GM23338 (cell line): ENCODE measurements at regions not wholly inside any gene's neighbourhood (a gene's known extent, or its start where the extent isn't known, plus 50 kb on each side); places are given as distances from the start of the nearest gene placed in this dataset.

ENCODE experiments used
- EZH2 ChIP-seq: fragments of 200-600 bp; sonication (generic); IDR thresholded peaks from one replicate; pipeline ENCODE4 v1.8.0; 2017; ENCODE audit warnings: antibody characterized with exemption, mild to moderate bottlenecking, low read depth; ENCODE audit not compliant: unreplicated experiment
- EZH2phosphoT487 ChIP-seq: fragments of 200-600 bp; sonication (generic); IDR thresholded peaks from one replicate; pipeline ENCODE4 v1.8.1; 2018; ENCODE audit warnings: antibody characterized with exemption; ENCODE audit not compliant: unreplicated experiment
- JUNB ChIP-seq: IDR thresholded peaks from one replicate; pipeline ENCODE4 v1.6.1; 2016; ENCODE audit warnings: antibody characterized with exemption; ENCODE audit not compliant: unreplicated experiment
- NANOG ChIP-seq: IDR thresholded peaks from 2 replicates; pipeline ENCODE4 v1.6.1; 2016; ENCODE audit warnings: antibody characterized with exemption, borderline replicate concordance
- POLR2AphosphoS5 ChIP-seq: IDR thresholded peaks from 2 replicates; pipeline ENCODE4 v1.6.1; 2016; ENCODE audit warnings: antibody characterized with exemption, low read depth
- STAT1 ChIP-seq: IDR thresholded peaks from one replicate; pipeline ENCODE4 v1.6.1; 2016; ENCODE audit warnings: antibody characterized with exemption; ENCODE audit not compliant: unreplicated experiment
- TF ChIP-seq, protein P1 (sequence below): IDR thresholded peaks from one replicate; pipeline ENCODE4 v1.6.1; 2018; ENCODE audit warnings: antibody characterized with exemption; ENCODE audit not compliant: unreplicated experiment
- TF ChIP-seq, protein P2 (sequence below), 2 experiments: fragments of 200-600 bp in 1 of 2; sonication (generic) in 1 of 2; conservative IDR thresholded peaks; 2 replicates each; pipeline versions ENCODE4 v1.5.1 to v1.6.1; 2016 to 2017; ENCODE audit warnings: antibody characterized with exemption in 2 of 2, low read depth in 2 of 2, mild to moderate bottlenecking in 2 of 2, moderate library complexity in 1 of 2
- TF ChIP-seq, protein P3 (sequence below): IDR thresholded peaks from 2 replicates; pipeline ENCODE4 v1.6.1; 2016; ENCODE audit warnings: antibody characterized with exemption

DNA sequence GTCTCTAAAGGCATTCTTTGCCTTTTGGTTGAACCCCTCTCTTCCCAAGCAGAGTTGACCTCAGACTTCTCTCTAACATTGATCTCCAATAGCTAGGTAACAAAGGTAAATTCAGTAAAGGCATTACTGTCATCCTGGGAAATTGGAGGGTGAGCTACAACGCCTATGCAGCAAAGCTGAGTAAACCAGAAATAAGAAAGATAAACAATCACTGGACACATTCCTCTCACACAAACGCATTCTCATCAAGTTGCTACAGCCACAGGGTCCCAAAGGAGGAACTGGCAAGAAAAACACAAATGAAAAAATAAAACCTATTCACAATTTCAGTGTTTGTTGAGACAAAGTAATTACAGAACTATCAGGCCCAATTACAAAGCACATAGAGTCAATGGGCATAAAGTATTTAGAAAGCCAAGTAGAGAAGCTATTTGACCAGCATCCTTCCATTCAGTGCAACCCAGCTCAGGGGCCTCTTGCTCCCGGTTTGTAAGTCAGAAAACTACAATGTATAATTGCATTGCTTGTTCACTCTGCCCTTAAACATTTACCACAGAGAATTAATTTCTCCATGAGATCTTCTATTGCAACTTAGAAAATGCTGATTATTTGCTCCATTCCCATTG, 967.7 kb downstream of the PCDH7 start:
- TF ChIP-seq, protein P1, sequence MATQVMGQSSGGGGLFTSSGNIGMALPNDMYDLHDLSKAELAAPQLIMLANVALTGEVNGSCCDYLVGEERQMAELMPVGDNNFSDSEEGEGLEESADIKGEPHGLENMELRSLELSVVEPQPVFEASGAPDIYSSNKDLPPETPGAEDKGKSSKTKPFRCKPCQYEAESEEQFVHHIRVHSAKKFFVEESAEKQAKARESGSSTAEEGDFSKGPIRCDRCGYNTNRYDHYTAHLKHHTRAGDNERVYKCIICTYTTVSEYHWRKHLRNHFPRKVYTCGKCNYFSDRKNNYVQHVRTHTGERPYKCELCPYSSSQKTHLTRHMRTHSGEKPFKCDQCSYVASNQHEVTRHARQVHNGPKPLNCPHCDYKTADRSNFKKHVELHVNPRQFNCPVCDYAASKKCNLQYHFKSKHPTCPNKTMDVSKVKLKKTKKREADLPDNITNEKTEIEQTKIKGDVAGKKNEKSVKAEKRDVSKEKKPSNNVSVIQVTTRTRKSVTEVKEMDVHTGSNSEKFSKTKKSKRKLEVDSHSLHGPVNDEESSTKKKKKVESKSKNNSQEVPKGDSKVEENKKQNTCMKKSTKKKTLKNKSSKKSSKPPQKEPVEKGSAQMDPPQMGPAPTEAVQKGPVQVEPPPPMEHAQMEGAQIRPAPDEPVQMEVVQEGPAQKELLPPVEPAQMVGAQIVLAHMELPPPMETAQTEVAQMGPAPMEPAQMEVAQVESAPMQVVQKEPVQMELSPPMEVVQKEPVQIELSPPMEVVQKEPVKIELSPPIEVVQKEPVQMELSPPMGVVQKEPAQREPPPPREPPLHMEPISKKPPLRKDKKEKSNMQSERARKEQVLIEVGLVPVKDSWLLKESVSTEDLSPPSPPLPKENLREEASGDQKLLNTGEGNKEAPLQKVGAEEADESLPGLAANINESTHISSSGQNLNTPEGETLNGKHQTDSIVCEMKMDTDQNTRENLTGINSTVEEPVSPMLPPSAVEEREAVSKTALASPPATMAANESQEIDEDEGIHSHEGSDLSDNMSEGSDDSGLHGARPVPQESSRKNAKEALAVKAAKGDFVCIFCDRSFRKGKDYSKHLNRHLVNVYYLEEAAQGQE = no peak
- TF ChIP-seq EZH2phosphoT487 = no peak
- TF ChIP-seq, protein P2, sequence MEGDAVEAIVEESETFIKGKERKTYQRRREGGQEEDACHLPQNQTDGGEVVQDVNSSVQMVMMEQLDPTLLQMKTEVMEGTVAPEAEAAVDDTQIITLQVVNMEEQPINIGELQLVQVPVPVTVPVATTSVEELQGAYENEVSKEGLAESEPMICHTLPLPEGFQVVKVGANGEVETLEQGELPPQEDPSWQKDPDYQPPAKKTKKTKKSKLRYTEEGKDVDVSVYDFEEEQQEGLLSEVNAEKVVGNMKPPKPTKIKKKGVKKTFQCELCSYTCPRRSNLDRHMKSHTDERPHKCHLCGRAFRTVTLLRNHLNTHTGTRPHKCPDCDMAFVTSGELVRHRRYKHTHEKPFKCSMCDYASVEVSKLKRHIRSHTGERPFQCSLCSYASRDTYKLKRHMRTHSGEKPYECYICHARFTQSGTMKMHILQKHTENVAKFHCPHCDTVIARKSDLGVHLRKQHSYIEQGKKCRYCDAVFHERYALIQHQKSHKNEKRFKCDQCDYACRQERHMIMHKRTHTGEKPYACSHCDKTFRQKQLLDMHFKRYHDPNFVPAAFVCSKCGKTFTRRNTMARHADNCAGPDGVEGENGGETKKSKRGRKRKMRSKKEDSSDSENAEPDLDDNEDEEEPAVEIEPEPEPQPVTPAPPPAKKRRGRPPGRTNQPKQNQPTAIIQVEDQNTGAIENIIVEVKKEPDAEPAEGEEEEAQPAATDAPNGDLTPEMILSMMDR (conservative IDR thresholded peaks at IDR 0.05; ENCODE audit: low read depth in 2 of 2) = no peak
- TF ChIP-seq POLR2AphosphoS5 = no peak
- TF ChIP-seq EZH2 = no peak
- no peak for TF ChIP-seq NANOG
- TF ChIP-seq, protein P3, sequence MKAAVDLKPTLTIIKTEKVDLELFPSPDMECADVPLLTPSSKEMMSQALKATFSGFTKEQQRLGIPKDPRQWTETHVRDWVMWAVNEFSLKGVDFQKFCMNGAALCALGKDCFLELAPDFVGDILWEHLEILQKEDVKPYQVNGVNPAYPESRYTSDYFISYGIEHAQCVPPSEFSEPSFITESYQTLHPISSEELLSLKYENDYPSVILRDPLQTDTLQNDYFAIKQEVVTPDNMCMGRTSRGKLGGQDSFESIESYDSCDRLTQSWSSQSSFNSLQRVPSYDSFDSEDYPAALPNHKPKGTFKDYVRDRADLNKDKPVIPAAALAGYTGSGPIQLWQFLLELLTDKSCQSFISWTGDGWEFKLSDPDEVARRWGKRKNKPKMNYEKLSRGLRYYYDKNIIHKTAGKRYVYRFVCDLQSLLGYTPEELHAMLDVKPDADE = no peak
- no peak for TF ChIP-seq STAT1
- no peak for TF ChIP-seq JUNB
